ENCODE measurements at regions not wholly inside any gene's neighbourhood (a gene's known extent, or its start where the extent isn't known, plus 50 kb on each side); places are given as distances from the start of the nearest gene placed in this dataset.

- DNase-seq (ENCODE audit: low read depth) = no peak
These were observed 58.5 kb upstream of the FOXC1 start for GRCh38 chr6:1551249-1551648.

- DNase-seq (ENCODE audit: low read depth) = no peak
These were observed 57.4 kb upstream of the FOXC1 start for GRCh38 chr6:1552296-1552761.

- DNase-seq (ENCODE audit: low read depth) = no peak
These were observed 56.1 kb upstream of the FOXC1 start for GRCh38 chr6:1553562-1554083.

DNA sequence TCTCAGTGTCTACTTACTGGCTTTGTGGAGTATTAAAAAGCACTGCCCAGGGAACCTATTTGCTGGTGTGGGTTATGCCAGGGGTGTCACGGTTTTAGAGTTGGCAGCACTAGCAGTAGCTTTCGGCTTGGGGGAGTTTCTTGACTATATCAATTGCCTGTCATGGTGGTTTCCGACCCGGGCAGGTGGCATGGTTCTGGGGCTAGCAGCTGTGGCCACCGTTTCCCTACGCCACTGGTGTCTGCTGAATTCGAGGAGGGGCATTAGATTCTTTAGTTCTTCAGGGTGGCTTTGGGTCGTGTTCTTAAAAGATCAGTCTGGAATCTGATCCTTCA is 55.6 kb upstream of the FOXC1 start:
- no peak for DNase-seq (ENCODE audit: low read depth)

- peak; percentile 47 for DNase-seq (ENCODE audit: low read depth)
These were observed 55.0 kb upstream of the FOXC1 start for GRCh38 chr6:1554476-1555310.

DNA sequence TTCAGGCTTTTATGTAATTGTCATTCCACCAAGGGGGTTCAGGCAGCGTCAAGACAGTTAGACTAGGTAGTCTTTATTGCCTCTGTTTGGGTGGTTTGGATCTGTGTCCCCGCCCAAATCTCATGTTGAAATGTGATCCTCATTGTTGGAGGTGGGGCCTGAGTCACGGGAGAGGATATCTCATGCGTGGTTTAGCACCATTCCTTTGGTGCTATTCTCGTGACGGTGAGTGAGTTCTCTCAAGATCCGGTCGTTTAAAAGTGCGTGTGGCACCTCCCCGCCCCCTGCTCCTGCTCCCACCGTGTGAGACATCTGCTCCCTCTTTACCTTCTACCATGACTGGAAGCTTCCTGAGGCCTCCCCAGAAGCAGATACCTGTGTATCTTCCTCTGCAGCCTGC is 51.3 kb upstream of the FOXC1 start:
- DNase-seq (ENCODE audit: low read depth) = no peak
